ENCODE measurements at regions not wholly inside any gene's neighbourhood (a gene's known extent, or its start where the extent isn't known, plus 50 kb on each side); places are given as distances from the start of the nearest gene placed in this dataset.

GRCh38 chr5:101429241-101429640, 526.2 kb upstream of the ST8SIA4 start:
- no peak overlapping the region for H3K9ac ChIP-seq
- H3K36me3 ChIP-seq (replicated peaks in 1 of 2; ENCODE audit: control insufficient read depth in 1 of 2, insufficient read depth in 2 of 2, low read length in 1 of 2): no peaks in the 10 kb centered on the region
- H2AFZ ChIP-seq (ENCODE audit: low read depth): no peak overlapping the region
- no peaks in the 10 kb centered on the region for H3K9me2 ChIP-seq
- TF ChIP-seq MAX (IDR thresholded peaks at IDR 0.05; ENCODE audit: low read depth) (no peak), ELF1 (IDR thresholded peaks at IDR 0.05) (no peak), EZH2phosphoT487 (IDR thresholded peaks at IDR 0.05; ENCODE audit: borderline replicate concordance, low read depth) (no peak), EP300 (IDR thresholded peaks at IDR 0.05; ENCODE audit: borderline replicate concordance in 1 of 2, low read depth in 1 of 2, low read length in 1 of 2) (no peak), FOSL2 (IDR thresholded peaks at IDR 0.05; ENCODE audit: borderline replicate concordance, low read depth) (no peak), RCOR1 (IDR thresholded peaks at IDR 0.05; ENCODE audit: low read length) (no peak)
- H3K9me3 ChIP-seq: no peaks in the 10 kb centered on the region
- 36% methylated on average over 1 of the region's 1 CpG for WGBS (ENCODE audit: low lambda C conversion rate)
- H3K4me2 ChIP-seq: no peak overlapping the region
- no peaks in the 10 kb centered on the region for H3K27me3 ChIP-seq (ENCODE audit: insufficient read depth)
- ChIA-PET CTCF (no interaction called here), POLR2A (no interaction called here)
- DNase-seq: no peak
- no peaks in the 10 kb centered on the region for H4K20me1 ChIP-seq (ENCODE audit: insufficient read depth)
- H3F3A ChIP-seq (replicated peaks; ENCODE audit: insufficient read depth): no peaks in the 10 kb centered on the region
- H3K4me3 ChIP-seq (ENCODE audit: low read depth in 2 of 2, low read length in 1 of 2): no peak overlapping the region
- no peaks in the 10 kb centered on the region for H3K4me1 ChIP-seq (ENCODE audit: control insufficient read depth in 1 of 2, insufficient read depth in 2 of 2, low read depth in 1 of 2, low read length in 1 of 2)
- no peak overlapping the region for H3K27ac ChIP-seq (ENCODE audit: low read depth in 2 of 2, low read length in 1 of 2)
- H3K79me2 ChIP-seq (ENCODE audit: insufficient read depth): no peaks in the 10 kb centered on the region

DNA sequence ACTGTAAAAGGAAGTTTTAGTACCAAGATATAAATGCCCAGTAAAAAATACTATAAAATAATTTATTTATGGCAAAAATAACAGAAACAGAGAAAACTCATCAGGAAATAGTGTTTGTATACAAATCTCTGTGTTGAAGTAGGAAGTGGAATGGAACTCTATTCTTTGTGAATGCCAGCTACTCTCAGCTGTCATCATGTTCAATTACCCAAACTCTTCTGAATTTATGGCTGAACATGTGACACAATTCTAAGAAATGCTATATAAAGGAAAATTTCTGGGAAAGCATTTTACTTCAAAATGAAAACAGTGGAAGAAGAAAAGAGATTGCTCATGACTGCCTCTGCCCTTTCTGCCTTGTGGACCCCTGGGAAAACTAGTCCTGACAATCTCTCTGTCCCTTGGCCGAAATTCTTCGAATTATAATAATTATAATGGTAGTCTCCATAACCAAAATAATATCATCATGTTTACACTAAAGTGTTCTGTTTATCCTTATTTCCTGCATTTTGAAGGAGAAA, 522.3 kb upstream of the ST8SIA4 start:
- no peaks in the 10 kb centered on the region for H3K4me1 ChIP-seq (ENCODE audit: control insufficient read depth in 1 of 2, insufficient read depth in 2 of 2, low read depth in 1 of 2, low read length in 1 of 2)
- no peak overlapping the region for H3K4me2 ChIP-seq
- H3K9ac ChIP-seq: no peak overlapping the region
- WGBS (ENCODE audit: low lambda C conversion rate): 11% methylated on average over 2 of the region's 2 CpGs
- no peak overlapping the region for H3K4me3 ChIP-seq (ENCODE audit: low read depth in 2 of 2, low read length in 1 of 2)
- ChIA-PET CTCF (no interaction called here), POLR2A (no interaction called here)
- H3K9me2 ChIP-seq: no peaks in the 10 kb centered on the region
- no peaks in the 10 kb centered on the region for H3F3A ChIP-seq (replicated peaks; ENCODE audit: insufficient read depth)
- 0 out of 2 replicates have a peak overlapping the region, but pooled peaks have one; percentile 47 for H2AFZ ChIP-seq (ENCODE audit: low read depth)
- no peak overlapping the region for H3K27ac ChIP-seq (ENCODE audit: low read depth in 2 of 2, low read length in 1 of 2)
- H3K79me2 ChIP-seq (ENCODE audit: insufficient read depth): no peaks in the 10 kb centered on the region
- H3K36me3 ChIP-seq (replicated peaks in 1 of 2; ENCODE audit: control insufficient read depth in 1 of 2, insufficient read depth in 2 of 2, low read length in 1 of 2): no peaks in the 10 kb centered on the region
- no peak for TF ChIP-seq USF1 (IDR thresholded peaks at IDR 0.05; ENCODE audit: borderline replicate concordance, low read depth)
- H3K9me3 ChIP-seq: no peaks in the 10 kb centered on the region
- H3K27me3 ChIP-seq (ENCODE audit: insufficient read depth): no peaks in the 10 kb centered on the region
- no peaks in the 10 kb centered on the region for H4K20me1 ChIP-seq (ENCODE audit: insufficient read depth)
- DNase-seq: no peak

GRCh38 chr5:101424530-101425175, 521.6 kb upstream of the ST8SIA4 start:
- H3K36me3 ChIP-seq (replicated peaks in 1 of 2; ENCODE audit: control insufficient read depth in 1 of 2, insufficient read depth in 2 of 2, low read length in 1 of 2): no peaks in the 10 kb centered on the region
- H3K79me2 ChIP-seq (ENCODE audit: insufficient read depth): no peaks in the 10 kb centered on the region
- H3K27me3 ChIP-seq (ENCODE audit: insufficient read depth): no peaks in the 10 kb centered on the region
- no peak overlapping the region for H3K27ac ChIP-seq (ENCODE audit: low read depth in 2 of 2, low read length in 1 of 2)
- no peak overlapping the region for H3K4me2 ChIP-seq
- H3F3A ChIP-seq (replicated peaks; ENCODE audit: insufficient read depth): no peaks in the 10 kb centered on the region
- no peak for DNase-seq
- no peak overlapping the region for H2AFZ ChIP-seq (ENCODE audit: low read depth)
- H3K9ac ChIP-seq: no peak overlapping the region
- ChIA-PET CTCF (no interaction called here), POLR2A (no interaction called here)
- no peak overlapping the region for H3K4me3 ChIP-seq (ENCODE audit: low read depth in 2 of 2, low read length in 1 of 2)
- no peaks in the 10 kb centered on the region for H3K9me2 ChIP-seq
- no peaks in the 10 kb centered on the region for H3K9me3 ChIP-seq
- WGBS (ENCODE audit: low lambda C conversion rate): 0% methylated on average over 2 of the region's 2 CpGs
- H4K20me1 ChIP-seq (ENCODE audit: insufficient read depth): no peaks in the 10 kb centered on the region
- no peaks in the 10 kb centered on the region for H3K4me1 ChIP-seq (ENCODE audit: control insufficient read depth in 1 of 2, insufficient read depth in 2 of 2, low read depth in 1 of 2, low read length in 1 of 2)
- no peak for TF ChIP-seq RCOR1 (IDR thresholded peaks at IDR 0.05; ENCODE audit: low read length)
- no peak for TF ChIP-seq USF1 (IDR thresholded peaks at IDR 0.05; ENCODE audit: borderline replicate concordance, low read depth)
- TF ChIP-seq EP300 (IDR thresholded peaks at IDR 0.05; ENCODE audit: borderline replicate concordance in 1 of 2, low read depth in 1 of 2, low read length in 1 of 2): no peak
- TF ChIP-seq REST (IDR thresholded peaks at IDR 0.05; ENCODE audit: low read depth, low read length): no peak
- TF ChIP-seq CTCF (IDR thresholded peaks at IDR 0.05): no peak
- no peak for TF ChIP-seq YY1 (IDR thresholded peaks at IDR 0.05; ENCODE audit: low read depth)
- no peak for TF ChIP-seq GABPA (IDR thresholded peaks at IDR 0.05; ENCODE audit: low read depth)
- no peak for TF ChIP-seq FOXM1 (IDR thresholded peaks at IDR 0.05; ENCODE audit: low read depth)
- no peak for TF ChIP-seq TCF12 (IDR thresholded peaks at IDR 0.05)
- TF ChIP-seq EZH2phosphoT487 (IDR thresholded peaks at IDR 0.05; ENCODE audit: borderline replicate concordance, low read depth): no peak
- TF ChIP-seq MEF2A (IDR thresholded peaks at IDR 0.05; ENCODE audit: borderline replicate concordance, low read depth): no peak

Measured in SK-N-SH (cell line).